BJ (cell line): ENCODE measurements at regions not wholly inside any gene's neighbourhood (a gene's known extent, or its start where the extent isn't known, plus 50 kb on each side); places are given as distances from the start of the nearest gene placed in this dataset.

ENCODE experiments used
- CTCF ChIA-PET: fragments of 350-600 bp; formaldehyde crosslinking; extraction: SDS; loops from one replicate; lab custom pipeline; 2021; ENCODE audit warnings: antibody characterized with exemption, inconsistent platforms; lab: Yijun Ruan, JAX
- POLR2A ChIA-PET: fragments of 300-600 bp; sonication (Branson Sonifier 250); formaldehyde crosslinking; extraction: SDS; loops from one replicate; lab custom pipeline; 2021; ENCODE audit warnings: antibody characterized with exemption; lab: Charles Lee
- DNase-seq: peaks from one replicate; pipeline ENCODE4 v3.0.0-alpha.2; 2011; ENCODE audit warnings: low read depth
- H3K27me3 ChIP-seq: 2 replicates; pipeline ENCODE4 v1.6.0; 2011; ENCODE audit warnings: low read length; ENCODE audit not compliant: control insufficient read depth, insufficient read depth
- H3K36me3 ChIP-seq: 2 replicates; pipeline ENCODE4 v1.5.1; 2011; ENCODE audit warnings: low read length; ENCODE audit not compliant: control insufficient read depth, insufficient read depth
- H3K4me3 ChIP-seq: 2 replicates; pipeline ENCODE4 v1.5.1; 2011; ENCODE audit warnings: low read depth, mild to moderate bottlenecking, control low read depth, low read length
- CTCF ChIP-seq: IDR thresholded peaks from 2 replicates; pipeline ENCODE4 v1.5.1; 2011; ENCODE audit warnings: low read depth, mild to moderate bottlenecking, control low read depth, inconsistent platforms, low read length, moderate library complexity; ENCODE audit not compliant: insufficient read depth

- Histone ChIP-seq H3K4me3 (no peak overlapping the region), H3K27me3 (no peaks in the 10 kb centered on the region), H3K36me3 (no peaks in the 10 kb centered on the region; the same call in 1 of the 2 replicates)
- TF ChIP-seq CTCF = no peak
- ChIA-PET POLR2A (interaction anchor here (0.6 kb wide), 1 partner anchor 1978 kb away, joined by 4 read pairs; the partner anchor contains the start of genes KNTC1 and RSRC2), CTCF (interaction anchor here (0.8 kb wide), 1 partner anchor 10 kb away, joined by 4 read pairs; no protein-coding TSS in a partner anchor)
- no peak for DNase-seq
Measured at GRCh38 chr12:124504273-124505000, 63.0 kb downstream of the NCOR2 start.

- ChIA-PET POLR2A (no interaction called here), CTCF (interaction anchor here (0.8 kb wide), 1 partner anchor 9 kb away, joined by 4 read pairs; no protein-coding TSS in a partner anchor)
- DNase-seq = no peak
- H3K36me3 ChIP-seq = no peaks in the 10 kb centered on the region; the same call in 1 of the 2 replicates
- H3K4me3 ChIP-seq = no peak overlapping the region
- H3K27me3 ChIP-seq = no peaks in the 10 kb centered on the region
- no peak for TF ChIP-seq CTCF
Measured at GRCh38 chr12:124503305-124503704, 64.1 kb downstream of the NCOR2 start.

- Histone ChIP-seq H3K36me3 (no peaks in the 10 kb centered on the region; the same call in 1 of the 2 replicates), H3K27me3 (no peaks in the 10 kb centered on the region), H3K4me3 (no peak overlapping the region)
- no peak for TF ChIP-seq CTCF
- no peak for DNase-seq
- ChIA-PET CTCF (interaction anchor here (1.0 kb wide), 1 partner anchor 153 kb away, joined by 3 read pairs; no protein-coding TSS in a partner anchor), POLR2A (no interaction called here)
Measured at GRCh38 chr12:124502379-124502778, 65.0 kb downstream of the NCOR2 start.

GRCh38 chr12:124501827-124502226 is 65.6 kb downstream of the NCOR2 start:
- CTCF ChIA-PET = interaction anchor here (1.0 kb wide), 1 partner anchor 154 kb away, joined by 3 read pairs; no protein-coding TSS in a partner anchor
- DNase-seq = no peak
- no peaks in the 10 kb centered on the region for H3K27me3 ChIP-seq
- H3K4me3 ChIP-seq = no peak overlapping the region
- TF ChIP-seq CTCF = no peak
- POLR2A ChIA-PET = no interaction called here
- H3K36me3 ChIP-seq = no peaks in the 10 kb centered on the region; the same call in 1 of the 2 replicates

GRCh38 chr12:124501112-124501561 is 66.3 kb downstream of the NCOR2 start:
- no peaks in the 10 kb centered on the region for H3K27me3 ChIP-seq
- no peaks in the 10 kb centered on the region; the same call in 1 of the 2 replicates for H3K36me3 ChIP-seq
- no peak for DNase-seq
- CTCF ChIA-PET = interaction anchor here (0.6 to 1.3 kb wide), 4 partner anchors 9 to 270 kb away, joined by 3 read pairs; no protein-coding TSS in a partner anchor
- POLR2A ChIA-PET = no interaction called here
- H3K4me3 ChIP-seq = no peak overlapping the region
- no peak for TF ChIP-seq CTCF
